SU-DHL-6 (cell line): ENCODE measurements at regions not wholly inside any gene's neighbourhood (a gene's known extent, or its start where the extent isn't known, plus 50 kb on each side); places are given as distances from the start of the nearest gene placed in this dataset.

Source experiments
- H2AFZ ChIP-seq: fragments of 200-600 bp; sonication (generic); 2 replicates; pipeline ENCODE4 v1.6.1; 2014; ENCODE audit warnings: low read depth, mild to moderate bottlenecking, moderate library complexity, mixed read lengths, antibody characterized with exemption, low read length; ENCODE audit not compliant: severe bottlenecking
- H3F3A ChIP-seq: fragments of 200-600 bp; shearing (Covaris generic); 2 replicates; pipeline ENCODE4 v1.6.0; 2016; ENCODE audit warnings: antibody characterized with exemption, mild to moderate bottlenecking; ENCODE audit not compliant: insufficient read depth
- H3K27ac ChIP-seq: fragments of 200-600 bp; sonication (generic); 2 replicates; pipeline ENCODE4 v1.5.1; 2016; ENCODE audit warnings: low read depth, mild to moderate bottlenecking, low read length, moderate library complexity, mixed read lengths
- H3K27me3 ChIP-seq: fragments of 200-600 bp; sonication (generic), shearing (Covaris generic); 2 replicates; pipeline ENCODE4 v1.6.0; 2014; ENCODE audit warnings: mild to moderate bottlenecking, low read length
- H3K36me3 ChIP-seq: fragments of 200-600 bp; sonication (generic); 2 replicates; pipeline ENCODE4 v1.6.1; 2014; ENCODE audit warnings: mild to moderate bottlenecking, low read length, mixed read lengths
- H3K4me2 ChIP-seq: fragments of 300-600, 200-600 bp; shearing (Covaris generic), sonication (generic); 2 replicates; pipeline ENCODE4 v1.6.0; 2014; ENCODE audit warnings: low read length, low read depth, mild to moderate bottlenecking; ENCODE audit not compliant: poor library complexity, severe bottlenecking
- H3K4me3 ChIP-seq: fragments of 200-600 bp; sonication (generic); 2 replicates; pipeline ENCODE4 v1.5.1; 2014; ENCODE audit warnings: antibody characterized with exemption, low read length, mild to moderate bottlenecking, mixed read lengths; ENCODE audit not compliant: insufficient read depth, poor library complexity, severe bottlenecking
- H3K79me2 ChIP-seq: fragments of 200-600 bp; sonication (generic); 2 replicates; pipeline ENCODE4 v1.6.1; 2014; ENCODE audit warnings: mild to moderate bottlenecking, low read length, moderate library complexity; ENCODE audit not compliant: insufficient read depth
- H3K9ac ChIP-seq: fragments of 200-600 bp; sonication (generic); 2 replicates; pipeline ENCODE4 v1.7.0; 2014; ENCODE audit warnings: mild to moderate bottlenecking, low read length
- H3K9me2 ChIP-seq: fragments of 200-600 bp; sonication (generic); replicated peaks from 2 replicates; pipeline ENCODE4 v1.6.1; 2014; ENCODE audit warnings: low read length; ENCODE audit not compliant: insufficient read depth
- H3K9me3 ChIP-seq: fragments of 200-600 bp; sonication (generic); 2 replicates; pipeline ENCODE4 v1.6.1; 2014; ENCODE audit warnings: low read length, mixed read lengths; ENCODE audit not compliant: insufficient read depth
- H4K20me1 ChIP-seq: fragments of 200-600 bp; sonication (generic); 2 replicates; pipeline ENCODE4 v1.6.1; 2014; ENCODE audit warnings: low read depth, mild to moderate bottlenecking, antibody characterized with exemption, low read length, moderate library complexity, mixed read lengths
- CTCF ChIP-seq: fragments of 200-600 bp; sonication (generic); IDR thresholded peaks from one replicate; pipeline ENCODE4 v1.5.1; 2017; ENCODE audit warnings: antibody characterized with exemption, mild to moderate bottlenecking, low read length, moderate library complexity; ENCODE audit not compliant: insufficient read depth, poor library complexity, severe bottlenecking
- EZH2phosphoT487 ChIP-seq: fragments of 200-600 bp; sonication (generic), shearing (Covaris generic); conservative IDR thresholded peaks from 2 replicates; pipeline ENCODE4 v1.6.1; 2018; ENCODE audit warnings: mild to moderate bottlenecking, antibody characterized with exemption, low read length, moderate library complexity, mixed read lengths

GRCh38 chr6:134708079-134708478, 241.8 kb downstream of the ALDH8A1 start:
- Histone ChIP-seq H3K9me3 (no peaks in the 10 kb centered on the region), H3K4me2 (no peak overlapping the region), H3K9me2 (no peaks in the 10 kb centered on the region), H3K4me3 (no peak overlapping the region), H3F3A (no peaks in the 10 kb centered on the region), H2AFZ (no peak overlapping the region), H3K79me2 (no peaks in the 10 kb centered on the region), H3K27me3 (peaks cover 3% of the 10 kb centered on the region; the same call in 1 of the 2 replicates), H3K27ac (no peak overlapping the region), H3K9ac (no peak overlapping the region), H4K20me1 (no peaks in the 10 kb centered on the region), H3K36me3 (no peaks in the 10 kb centered on the region)
- TF ChIP-seq CTCF (no peak), EZH2phosphoT487 (no peak)

- H3K9ac ChIP-seq: no peak overlapping the region
- no peaks in the 10 kb centered on the region for H3K36me3 ChIP-seq
- H3K9me2 ChIP-seq: no peaks in the 10 kb centered on the region
- TF ChIP-seq EZH2phosphoT487 (no peak), CTCF (no peak)
- no peak overlapping the region for H3K4me2 ChIP-seq
- no peaks in the 10 kb centered on the region for H4K20me1 ChIP-seq
- H3K9me3 ChIP-seq: no peaks in the 10 kb centered on the region
- no peak overlapping the region for H2AFZ ChIP-seq
- no peaks in the 10 kb centered on the region for H3K79me2 ChIP-seq
- no peak overlapping the region for H3K27ac ChIP-seq
- no peak overlapping the region for H3K4me3 ChIP-seq
- no peaks in the 10 kb centered on the region for H3K27me3 ChIP-seq
- H3F3A ChIP-seq: no peaks in the 10 kb centered on the region
Measured at GRCh38 chr6:134707342-134708031, 242.4 kb downstream of the ALDH8A1 start.

GRCh38 chr6:134706806-134707205, 243.1 kb downstream of the ALDH8A1 start:
- Histone ChIP-seq H3K27ac (no peak overlapping the region), H3K9me2 (no peaks in the 10 kb centered on the region), H3K36me3 (no peaks in the 10 kb centered on the region), H3K4me3 (no peak overlapping the region), H3K4me2 (no peak overlapping the region), H3F3A (no peaks in the 10 kb centered on the region), H2AFZ (no peak overlapping the region), H3K9me3 (no peaks in the 10 kb centered on the region), H3K27me3 (no peaks in the 10 kb centered on the region), H4K20me1 (no peaks in the 10 kb centered on the region), H3K9ac (no peak overlapping the region), H3K79me2 (no peaks in the 10 kb centered on the region)
- TF ChIP-seq CTCF: no peak
- TF ChIP-seq EZH2phosphoT487: no peak
